Lower leg skin (tissue), 4 donors: ENCODE measurements at regions not wholly inside any gene's neighbourhood (a gene's known extent, or its start where the extent isn't known, plus 50 kb on each side); places are given as distances from the start of the nearest gene placed in this dataset.

Experiments
- DNase-seq, 2 donors: peaks; one replicate each; pipeline ENCODE4 v3.0.0-alpha.2; 2019; ENCODE audit warnings: low spot score in 2 of 2
- H3K4me3 ChIP-seq: fragments of 200-600 bp; sonication (generic); 2 replicates; pipeline ENCODE4 v1.5.1; 2017; ENCODE audit warnings: mild to moderate bottlenecking, low read depth; ENCODE audit not compliant: poor library complexity, severe bottlenecking
- CTCF ChIP-seq, 3 donors: fragments of 450-650 bp; IDR thresholded peaks; one replicate each; pipeline ENCODE4 v1.5.1; 2016; ENCODE audit warnings: antibody characterized with exemption in 3 of 3, mild to moderate bottlenecking in 3 of 3, moderate library complexity in 2 of 3
- POLR2A ChIP-seq, 2 donors: fragments of 450-650 bp; IDR thresholded peaks; one replicate each; pipeline ENCODE4 v1.6.1; 2016 to 2017; ENCODE audit warnings: antibody characterized with exemption in 2 of 2, mild to moderate bottlenecking in 1 of 2, moderate library complexity in 1 of 2
- WGBS, 2 donors: methylation state at CpG; one replicate each; pipeline ENCODE4 v1.1.5; 2018; 5-methylcytosine and 5-hydroxymethylcytosine counted together
- intact Hi-C: fragments of 100-400 bp; cut with DNase I; formaldehyde crosslinking; loops from one replicate; pipeline ENCODE4 v1.15.0; 2023; ENCODE audit warnings: low total_unique reads

DNA sequence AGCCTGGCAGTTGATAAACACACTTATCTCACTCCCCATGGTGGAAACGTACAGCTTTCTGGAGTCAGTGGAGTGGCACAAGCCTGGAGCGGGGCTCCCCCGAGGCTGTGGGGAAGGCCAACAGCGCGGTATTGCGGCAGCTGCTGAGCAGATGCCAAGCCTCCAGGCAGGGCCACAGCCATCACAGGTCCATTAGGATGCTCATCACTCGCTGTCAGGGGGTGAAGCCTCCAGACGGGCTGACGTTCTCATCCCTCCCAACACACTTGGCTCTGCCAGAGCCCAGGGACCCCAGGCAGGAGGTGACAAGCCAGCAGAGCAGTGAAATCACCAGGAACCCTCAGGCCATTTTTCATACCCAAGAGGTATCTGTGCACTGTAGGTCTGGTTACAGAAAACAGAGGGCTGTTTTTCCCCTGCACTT lies 529.2 kb upstream of the KLHL29 start:
- 27 to 54% methylated on average over 9 of the region's 9 CpGs for WGBS, 2 donors
- DNase-seq = no peak
- intact Hi-C loops = no loop called here
- no peak for TF ChIP-seq POLR2A (IDR thresholded peaks at IDR 0.05)
- TF ChIP-seq CTCF (IDR thresholded peaks at IDR 0.05) = no peak
- H3K4me3 ChIP-seq = no peak overlapping the region

DNA sequence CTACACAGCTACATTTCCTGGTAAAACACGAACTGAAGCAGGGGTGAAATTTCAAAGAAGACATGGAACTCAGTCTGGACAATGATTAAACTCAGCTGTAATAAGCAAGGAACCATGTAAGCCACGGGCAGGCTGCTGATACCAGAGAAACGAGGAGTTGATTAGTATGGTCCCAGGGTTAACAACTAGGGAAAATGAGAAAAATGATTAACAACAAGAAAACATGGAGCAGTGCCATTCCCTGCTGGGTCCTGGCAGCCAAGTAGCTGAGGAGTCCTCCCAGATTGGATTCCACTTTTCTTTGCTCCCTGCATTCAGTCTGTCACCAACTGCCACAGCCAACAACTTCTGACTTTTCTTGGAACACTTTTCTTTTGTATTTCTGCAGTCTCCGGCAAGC lies 517.0 kb upstream of the KLHL29 start:
- WGBS, 2 donors = 49% methylated on average over 4 of the region's 4 CpGs
- no peak for DNase-seq

DNA sequence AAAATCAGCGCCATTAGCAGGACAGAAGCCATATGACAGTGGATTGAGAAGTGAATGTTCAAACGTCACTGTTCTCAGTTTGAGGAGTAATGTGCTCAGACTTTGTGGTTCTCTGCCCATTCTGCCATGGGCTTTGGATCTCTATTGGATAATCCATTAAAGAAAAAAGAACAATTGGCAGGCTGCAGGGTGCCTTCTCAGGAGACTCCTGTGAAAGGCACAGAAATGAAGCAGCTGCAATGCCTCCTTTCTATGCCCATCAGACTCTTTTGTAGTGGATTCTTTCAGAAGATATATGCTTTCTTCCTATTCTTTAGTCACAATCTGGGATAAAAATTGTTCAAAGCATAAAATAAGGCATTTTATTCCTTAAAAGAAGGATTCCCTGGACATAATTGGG lies 506.9 kb upstream of the KLHL29 start:
- no peak for DNase-seq
- H3K4me3 ChIP-seq = no peak overlapping the region
- 88 to 91% methylated on average over 2 of the region's 2 CpGs for WGBS, 2 donors
- TF ChIP-seq POLR2A (IDR thresholded peaks at IDR 0.05) = no peak
- no peak for TF ChIP-seq CTCF (IDR thresholded peaks at IDR 0.05)
- intact Hi-C loops = no loop called here

More for the DNA sequence above, 517.0 kb upstream of the KLHL29 start:
- intact Hi-C loops = no loop called here
- no peak overlapping the region for H3K4me3 ChIP-seq
- TF ChIP-seq CTCF (IDR thresholded peaks at IDR 0.05) (no peak), POLR2A (IDR thresholded peaks at IDR 0.05) (no peak)

DNA sequence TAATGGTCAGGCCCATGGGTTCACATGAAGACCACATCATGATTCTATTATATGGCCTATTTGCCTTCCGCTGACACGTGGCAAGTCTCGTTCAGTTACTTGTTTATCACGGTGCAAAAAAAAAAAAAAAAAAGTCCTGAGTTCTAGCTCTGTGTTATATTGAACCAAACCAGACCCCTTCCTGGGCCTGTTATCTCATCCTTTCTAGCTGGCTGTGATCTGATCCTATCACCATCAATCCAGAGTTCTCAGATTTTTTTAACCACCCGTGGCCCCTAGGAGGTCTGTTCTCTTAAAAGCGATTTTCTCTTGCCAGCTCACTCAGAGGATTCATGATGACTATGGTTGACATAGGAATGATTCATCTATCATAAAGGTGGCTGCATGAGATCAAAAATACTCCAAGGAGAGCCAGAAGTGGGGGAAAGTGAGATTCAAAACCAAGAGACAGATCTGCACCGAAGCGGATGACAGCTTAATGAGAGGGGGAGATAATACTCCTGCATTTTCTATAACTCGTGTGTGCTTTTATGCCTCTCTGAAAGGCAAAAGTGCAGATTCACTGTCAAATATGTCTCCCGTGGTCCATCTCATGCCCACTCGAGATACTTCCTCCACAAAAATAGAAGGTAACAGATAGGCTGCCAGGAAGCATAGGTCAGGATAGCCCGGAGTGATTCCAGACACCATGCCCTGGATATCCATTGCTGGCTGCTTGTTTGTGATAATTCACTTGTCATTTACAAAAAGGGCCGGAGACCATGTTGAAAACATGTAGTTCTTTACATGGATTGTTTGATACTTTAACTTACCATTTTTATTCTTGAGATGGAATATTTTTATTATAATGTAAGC lies 505.7 kb upstream of the KLHL29 start:
- no peak for TF ChIP-seq CTCF (IDR thresholded peaks at IDR 0.05)
- no peak for TF ChIP-seq POLR2A (IDR thresholded peaks at IDR 0.05)
- no peak for DNase-seq
- H3K4me3 ChIP-seq = no peak overlapping the region
- intact Hi-C loops = no loop called here
- whole genome bisulfite sequencing, 2 donors = 82 to 84% methylated on average over 13 of the region's 13 CpGs

DNA sequence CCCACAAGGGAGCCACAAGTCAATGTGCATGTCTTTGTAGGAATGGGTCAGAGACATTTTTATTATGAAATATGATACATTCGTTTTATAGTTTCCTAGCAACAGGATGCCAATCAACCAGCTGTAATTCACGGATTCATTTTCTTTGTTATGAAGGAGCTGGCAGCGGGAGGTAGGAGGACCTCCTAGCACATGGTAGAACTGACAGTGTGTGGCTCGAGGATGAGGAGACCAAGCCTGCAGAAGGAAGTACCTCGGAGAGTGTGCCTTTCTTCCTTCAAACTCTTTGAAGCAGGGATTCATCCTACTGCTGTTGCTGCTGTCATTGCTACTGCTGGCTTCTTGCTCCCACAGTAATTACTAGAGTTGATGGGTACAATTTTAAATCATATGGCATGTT lies 504.8 kb upstream of the KLHL29 start:
- 62% methylated on average over 5 of the region's 5 CpGs for WGBS, 2 donors
- TF ChIP-seq POLR2A (IDR thresholded peaks at IDR 0.05) = no peak
- TF ChIP-seq CTCF (IDR thresholded peaks at IDR 0.05) = no peak
- no peak overlapping the region for H3K4me3 ChIP-seq
- intact Hi-C loops = no loop called here
- DNase-seq = no peak

- no peak for DNase-seq
- no peak for TF ChIP-seq POLR2A (IDR thresholded peaks at IDR 0.05)
- TF ChIP-seq CTCF (IDR thresholded peaks at IDR 0.05) = no peak
- intact Hi-C loops = no loop called here
- H3K4me3 ChIP-seq = no peak overlapping the region
- WGBS, 2 donors = 86 to 90% methylated on average over 2 of the region's 2 CpGs
Observed at GRCh38 chr2:22882011-22882410, 503.0 kb upstream of the KLHL29 start.
